ENCODE measurements at regions not wholly inside any gene's neighbourhood (a gene's known extent, or its start where the extent isn't known, plus 50 kb on each side); places are given as distances from the start of the nearest gene placed in this dataset.

- TF ChIP-seq CTCF (IDR thresholded peaks at IDR 0.05) (no peak), EZH2 (IDR thresholded peaks at IDR 0.05; ENCODE audit: borderline replicate concordance, insufficient read depth, low read depth, low read length, poor library complexity, severe bottlenecking) (no peak)
These were observed 56.0 kb upstream of the PIM1 start for GRCh38 chr6:37113976-37114375.

Measured in B cell (primary cell).